HCT116 (cell line): ENCODE measurements at regions not wholly inside any gene's neighbourhood (a gene's known extent, or its start where the extent isn't known, plus 50 kb on each side); places are given as distances from the start of the nearest gene placed in this dataset.

Experiments
- ATAC-seq: fragments of 200-7000 bp; cut with Tn5 transposase; 2 replicates; pipeline ENCODE4 v1.9.1; 2020; ENCODE audit warnings: mild to moderate bottlenecking, moderate library complexity
- BruUV-seq: library from RNA; stranded (reverse); fragments of 400-500 nt; replicated peaks from 2 replicates; lab custom pipeline; 2021; lab: Mats Ljungman, UMichigan
- CTCF ChIA-PET: fragments of 300-600 bp; sonication (Branson Sonifier 250); formaldehyde crosslinking; loops from one replicate; lab custom pipeline; 2021; ENCODE audit warnings: antibody characterized with exemption; lab: Charles Lee
- POLR2A ChIA-PET: fragments of 300-600, 350-600 bp; sonication (Branson Sonifier 250); formaldehyde crosslinking; loops from one replicate; lab custom pipeline; 2021; ENCODE audit warnings: antibody characterized with exemption; lab: Charles Lee
- RAD21 ChIA-PET, 2 experiments: fragments of 300-600 bp; sonication (Branson Sonifier 250); formaldehyde crosslinking; loops; one replicate each; lab custom pipeline; 2023; ENCODE audit warnings: low total read pairs in 2 of 2; ENCODE audit not compliant: uncharacterized antibody in 2 of 2, unreplicated experiment in 2 of 2, low non-redundant PET in 1 of 2; lab: Charles Lee
- DNase-seq: peaks from one replicate; pipeline ENCODE4 v3.0.0-alpha.2; 2010; ENCODE audit warnings: low read depth, low spot score
- H2AFZ ChIP-seq: fragments of 200-600 bp; shearing (Covaris generic), sonication (generic); 2 replicates; pipeline ENCODE4 v1.6.1; 2017; ENCODE audit warnings: low read depth, mixed run types, mixed read lengths, antibody characterized with exemption, low read length; ENCODE audit not compliant: poor library complexity, severe bottlenecking
- H3K27ac ChIP-seq: 2 replicates; pipeline ENCODE4 v1.5.1; 2012; ENCODE audit warnings: low read depth, low read length
- H3K27me3 ChIP-seq: fragments of 200-600 bp; sonication (generic); 2 replicates; pipeline ENCODE4 v1.6.1; 2016; ENCODE audit warnings: mixed run types, low read length, mixed read lengths; ENCODE audit not compliant: insufficient read depth
- H3K36me3 ChIP-seq, 2 experiments: fragments of 200-500 bp in 1 of 2; fragments of 200-600 bp in 1 of 2; sonication (Bioruptor generic) in 1 of 2; sonication (generic) in 1 of 2; 2 replicates each; pipeline versions ENCODE4 v1.5.1 to v1.6.1; 2014 to 2016; ENCODE audit warnings: low read length in 2 of 2, inconsistent platforms in 1 of 2, mixed read lengths in 1 of 2, mixed run types in 1 of 2; ENCODE audit not compliant: insufficient read depth in 2 of 2, control insufficient read depth in 1 of 2
- H3K4me1 ChIP-seq, 2 experiments: fragments of 200-600 bp in 1 of 2; sonication (generic) in 1 of 2; 2 replicates each; pipeline versions ENCODE4 v1.5.1 to v1.6.1; 2012 to 2017; ENCODE audit warnings: low read length in 2 of 2, inconsistent platforms in 1 of 2, mild to moderate bottlenecking in 1 of 2, mixed read lengths in 1 of 2, mixed run types in 1 of 2, moderate library complexity in 1 of 2; ENCODE audit not compliant: insufficient read depth in 2 of 2, control insufficient read depth in 1 of 2
- H3K4me2 ChIP-seq: fragments of 200-600 bp; sonication (generic); 2 replicates; pipeline ENCODE4 v1.6.1; 2017; ENCODE audit warnings: mixed run types, low read length, mixed read lengths
- H3K4me3 ChIP-seq, 2 experiments: fragments of 200-600 bp in 1 of 2; sonication (generic) in 1 of 2; replicated peaks in 1 of 2; 2 replicates each; pipeline ENCODE4 v1.5.1; 2011 to 2016; ENCODE audit warnings: low read length in 2 of 2, control low read depth in 1 of 2, low read depth in 1 of 2, mild to moderate bottlenecking in 1 of 2, mixed read lengths in 1 of 2, mixed run types in 1 of 2
- H3K79me2 ChIP-seq: fragments of 200-600 bp; sonication (generic); 2 replicates; pipeline ENCODE4 v1.6.1; 2017; ENCODE audit warnings: mild to moderate bottlenecking, mixed run types, low read length, moderate library complexity, mixed read lengths; ENCODE audit not compliant: insufficient read depth
- H3K9ac ChIP-seq: fragments of 200-600 bp; sonication (generic); 2 replicates; pipeline ENCODE4 v1.6.1; 2016; ENCODE audit warnings: low read length, mixed read lengths
- H3K9me2 ChIP-seq: fragments of 200-600 bp; sonication (generic), shearing (Covaris generic); 2 replicates; pipeline ENCODE4 v1.6.1; 2017; ENCODE audit warnings: mixed run types, mild to moderate bottlenecking, moderate library complexity; ENCODE audit not compliant: insufficient read depth
- H3K9me3 ChIP-seq, 2 experiments: fragments of 200-500 bp in 1 of 2; fragments of 200-600 bp in 1 of 2; sonication (Bioruptor generic) in 1 of 2; sonication (generic) in 1 of 2; 2 replicates each; pipeline ENCODE4 v1.6.1; 2014 to 2017; ENCODE audit warnings: low read length in 2 of 2, mixed read lengths in 2 of 2, inconsistent platforms in 1 of 2, low read depth in 1 of 2, mild to moderate bottlenecking in 1 of 2, mixed run types in 1 of 2, moderate library complexity in 1 of 2; ENCODE audit not compliant: control insufficient read depth in 1 of 2, insufficient read depth in 1 of 2
- H4K20me1 ChIP-seq: fragments of 200-600 bp; sonication (generic), shearing (Covaris generic); 2 replicates; pipeline ENCODE4 v1.6.1; 2017; ENCODE audit warnings: mixed run types, mild to moderate bottlenecking, moderate library complexity; ENCODE audit not compliant: insufficient read depth
- CBX3 ChIP-seq: IDR thresholded peaks from 2 replicates; pipeline ENCODE4 v1.6.1; 2012; ENCODE audit warnings: low read depth
- CEBPB ChIP-seq: IDR thresholded peaks from 2 replicates; pipeline ENCODE4 v1.6.1; 2012; ENCODE audit warnings: low read depth
- EGR1 ChIP-seq: IDR thresholded peaks from 2 replicates; pipeline ENCODE4 v1.6.1; 2012; ENCODE audit warnings: low read depth
- ELF1 ChIP-seq: IDR thresholded peaks from 2 replicates; pipeline ENCODE4 v1.6.1; 2012; ENCODE audit warnings: low read depth, borderline replicate concordance
- EZH2 ChIP-seq: fragments of 200-600 bp; sonication (generic); IDR thresholded peaks from 2 replicates; pipeline ENCODE4 v1.6.1; 2017; ENCODE audit warnings: antibody characterized with exemption, mixed run types
- EZH2phosphoT487 ChIP-seq: fragments of 200-600 bp; IDR thresholded peaks from 2 replicates; pipeline ENCODE4 v1.6.1; 2018; ENCODE audit warnings: antibody characterized with exemption, borderline replicate concordance
- FOSL1 ChIP-seq: IDR thresholded peaks from 2 replicates; pipeline ENCODE4 v1.6.1; 2012; ENCODE audit warnings: low read depth
- JUND ChIP-seq: IDR thresholded peaks from 2 replicates; pipeline ENCODE4 v1.6.1; 2012
- POLR2AphosphoS5 ChIP-seq: IDR thresholded peaks from 2 replicates; pipeline ENCODE4 v1.6.1; 2011; ENCODE audit warnings: mild to moderate bottlenecking, low read depth, low read length, moderate library complexity
- RAD21 ChIP-seq: IDR thresholded peaks from 2 replicates; pipeline ENCODE4 v1.6.1; 2012; ENCODE audit warnings: low read depth, mild to moderate bottlenecking
- SIN3A ChIP-seq: IDR thresholded peaks from 2 replicates; pipeline ENCODE4 v1.6.1; 2012; ENCODE audit warnings: low read depth
- SP1 ChIP-seq: IDR thresholded peaks from 2 replicates; pipeline ENCODE4 v1.6.1; 2012; ENCODE audit warnings: low read depth
- TCF7L2 ChIP-seq: IDR thresholded peaks from 2 replicates; pipeline ENCODE4 v1.7.0; 2011; ENCODE audit warnings: borderline replicate concordance, inconsistent platforms; ENCODE audit not compliant: insufficient read depth, insufficient read length; ENCODE audit errors: extremely low read depth
- ZNF274 ChIP-seq: fragments of 200-500 bp; sonication (Bioruptor generic); IDR thresholded peaks from 2 replicates; pipeline ENCODE4 v1.6.1; 2014; ENCODE audit warnings: mild to moderate bottlenecking, low read depth, low read length, inconsistent platforms
- intact Hi-C: fragments of 100-400 bp; cut with micrococcal nuclease; formaldehyde crosslinking; loops from 2 replicates; pipeline ENCODE4 v1.10.0; 2022
- TF ChIP-seq, protein P1 (sequence below): IDR thresholded peaks from 2 replicates; pipeline ENCODE4 v1.6.1; 2012
- TF ChIP-seq, protein P2 (sequence below), 3 experiments: fragments of 200-600 bp in 1 of 3; sonication (generic) in 1 of 3; IDR thresholded peaks in 2 of 3; conservative IDR thresholded peaks in 1 of 3; 2 replicates each; pipeline ENCODE4 v1.5.1; 2012 to 2017; ENCODE audit warnings: low read depth in 2 of 3, low read length in 2 of 3, antibody characterized with exemption in 1 of 3, borderline replicate concordance in 1 of 3, control low read depth in 1 of 3, mild to moderate bottlenecking in 1 of 3, mixed read lengths in 1 of 3, mixed run types in 1 of 3, moderate library complexity in 1 of 3; ENCODE audit not compliant: insufficient read depth in 1 of 3
- TF ChIP-seq, protein P3 (sequence below): IDR thresholded peaks from 2 replicates; pipeline ENCODE4 v1.6.1; 2011; ENCODE audit warnings: mild to moderate bottlenecking, low read length, moderate library complexity; ENCODE audit not compliant: insufficient replicate concordance; ENCODE audit errors: extremely low read depth
- TF ChIP-seq, protein P4 (sequence below): IDR thresholded peaks from 2 replicates; pipeline ENCODE4 v1.6.1; 2012

- RAD21 ChIA-PET, result no interaction called here
- H4K20me1 ChIP-seq, result no peaks in the 10 kb centered on the region
- TF ChIP-seq, protein P1, sequence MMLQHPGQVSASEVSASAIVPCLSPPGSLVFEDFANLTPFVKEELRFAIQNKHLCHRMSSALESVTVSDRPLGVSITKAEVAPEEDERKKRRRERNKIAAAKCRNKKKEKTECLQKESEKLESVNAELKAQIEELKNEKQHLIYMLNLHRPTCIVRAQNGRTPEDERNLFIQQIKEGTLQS, result no peak
- TF ChIP-seq EGR1 (no peak), FOSL1 (no peak), EZH2 (no peak), SIN3A (no peak), RAD21 (no peak), POLR2AphosphoS5 (no peak), JUND (no peak), SP1 (no peak), ZNF274 (no peak), CEBPB (no peak), CBX3 (no peak), ELF1 (no peak), EZH2phosphoT487 (no peak), TCF7L2 (no peak)
- TF ChIP-seq, protein P2, sequence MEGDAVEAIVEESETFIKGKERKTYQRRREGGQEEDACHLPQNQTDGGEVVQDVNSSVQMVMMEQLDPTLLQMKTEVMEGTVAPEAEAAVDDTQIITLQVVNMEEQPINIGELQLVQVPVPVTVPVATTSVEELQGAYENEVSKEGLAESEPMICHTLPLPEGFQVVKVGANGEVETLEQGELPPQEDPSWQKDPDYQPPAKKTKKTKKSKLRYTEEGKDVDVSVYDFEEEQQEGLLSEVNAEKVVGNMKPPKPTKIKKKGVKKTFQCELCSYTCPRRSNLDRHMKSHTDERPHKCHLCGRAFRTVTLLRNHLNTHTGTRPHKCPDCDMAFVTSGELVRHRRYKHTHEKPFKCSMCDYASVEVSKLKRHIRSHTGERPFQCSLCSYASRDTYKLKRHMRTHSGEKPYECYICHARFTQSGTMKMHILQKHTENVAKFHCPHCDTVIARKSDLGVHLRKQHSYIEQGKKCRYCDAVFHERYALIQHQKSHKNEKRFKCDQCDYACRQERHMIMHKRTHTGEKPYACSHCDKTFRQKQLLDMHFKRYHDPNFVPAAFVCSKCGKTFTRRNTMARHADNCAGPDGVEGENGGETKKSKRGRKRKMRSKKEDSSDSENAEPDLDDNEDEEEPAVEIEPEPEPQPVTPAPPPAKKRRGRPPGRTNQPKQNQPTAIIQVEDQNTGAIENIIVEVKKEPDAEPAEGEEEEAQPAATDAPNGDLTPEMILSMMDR (IDR thresholded peaks at IDR 0.05 in 2 of 3, conservative IDR thresholded peaks at IDR 0.05 in 1 of 3; ENCODE audit: borderline replicate concordance in 1 of 3, insufficient read depth in 1 of 3, low read depth in 2 of 3, low read length in 2 of 3), result no peak
- TF ChIP-seq, protein P3, sequence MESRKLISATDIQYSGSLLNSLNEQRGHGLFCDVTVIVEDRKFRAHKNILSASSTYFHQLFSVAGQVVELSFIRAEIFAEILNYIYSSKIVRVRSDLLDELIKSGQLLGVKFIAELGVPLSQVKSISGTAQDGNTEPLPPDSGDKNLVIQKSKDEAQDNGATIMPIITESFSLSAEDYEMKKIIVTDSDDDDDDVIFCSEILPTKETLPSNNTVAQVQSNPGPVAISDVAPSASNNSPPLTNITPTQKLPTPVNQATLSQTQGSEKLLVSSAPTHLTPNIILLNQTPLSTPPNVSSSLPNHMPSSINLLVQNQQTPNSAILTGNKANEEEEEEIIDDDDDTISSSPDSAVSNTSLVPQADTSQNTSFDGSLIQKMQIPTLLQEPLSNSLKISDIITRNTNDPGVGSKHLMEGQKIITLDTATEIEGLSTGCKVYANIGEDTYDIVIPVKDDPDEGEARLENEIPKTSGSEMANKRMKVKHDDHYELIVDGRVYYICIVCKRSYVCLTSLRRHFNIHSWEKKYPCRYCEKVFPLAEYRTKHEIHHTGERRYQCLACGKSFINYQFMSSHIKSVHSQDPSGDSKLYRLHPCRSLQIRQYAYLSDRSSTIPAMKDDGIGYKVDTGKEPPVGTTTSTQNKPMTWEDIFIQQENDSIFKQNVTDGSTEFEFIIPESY, result no peak
- TF ChIP-seq, protein P4, sequence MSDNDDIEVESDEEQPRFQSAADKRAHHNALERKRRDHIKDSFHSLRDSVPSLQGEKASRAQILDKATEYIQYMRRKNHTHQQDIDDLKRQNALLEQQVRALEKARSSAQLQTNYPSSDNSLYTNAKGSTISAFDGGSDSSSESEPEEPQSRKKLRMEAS, result no peak
- H3K9ac ChIP-seq, result no peak overlapping the region
- CTCF ChIA-PET, result no interaction called here
- no peaks in the 10 kb centered on the region for H3K9me3 ChIP-seq
- no peak overlapping the region for H3K4me2 ChIP-seq
- H3K9me2 ChIP-seq, result no peaks in the 10 kb centered on the region
- H3K27me3 ChIP-seq, result no peaks in the 10 kb centered on the region
- BruUV-seq, result no TSS peak
- no peaks in the 10 kb centered on the region for H3K79me2 ChIP-seq
- no peaks in the 10 kb centered on the region for H3K4me1 ChIP-seq
- no peak overlapping the region for H3K27ac ChIP-seq
- H2AFZ ChIP-seq, result no peak overlapping the region
- H3K36me3 ChIP-seq, result no peaks in the 10 kb centered on the region
- POLR2A ChIA-PET, result no interaction called here
- H3K4me3 ChIP-seq, result no peak overlapping the region
- ATAC-seq (no peak), DNase-seq (no peak)
- intact Hi-C loops, result no loop called here
These were observed 314.7 kb upstream of the ATP2B1 start for GRCh38 chr12:90023207-90023900.
